ENCODE measurements at regions not wholly inside any gene's neighbourhood (a gene's known extent, or its start where the extent isn't known, plus 50 kb on each side); places are given as distances from the start of the nearest gene placed in this dataset.
"Not testable (repeated sequence)": the region's sequence is repeated elsewhere in the genome, so short reads cannot be mapped to it uniquely, and the experiment has no call there.

- TF ChIP-seq POLR2A (IDR thresholded peaks at IDR 0.05; ENCODE audit: low read length), result no peak
- TF ChIP-seq GATA1 (IDR thresholded peaks at IDR 0.05; ENCODE audit: low read depth, low read length), result no peak
- DNase-seq, result no peak
Measured at GRCh38 chr3:76242886-76243753, 457.8 kb upstream of the ZNF717 start.

- no peak for DNase-seq
- TF ChIP-seq GATA1 (IDR thresholded peaks at IDR 0.05; ENCODE audit: low read depth, low read length) (no peak), POLR2A (IDR thresholded peaks at IDR 0.05; ENCODE audit: low read length) (no peak)
Measured at GRCh38 chr3:76245073-76245472, 459.7 kb upstream of the ZNF717 start.

- DNase-seq, result no peak
- TF ChIP-seq POLR2A (IDR thresholded peaks at IDR 0.05; ENCODE audit: low read length) (no peak), GATA1 (IDR thresholded peaks at IDR 0.05; ENCODE audit: low read depth, low read length) (no peak)
Measured at GRCh38 chr3:76245622-76246021, 460.3 kb upstream of the ZNF717 start.

DNA sequence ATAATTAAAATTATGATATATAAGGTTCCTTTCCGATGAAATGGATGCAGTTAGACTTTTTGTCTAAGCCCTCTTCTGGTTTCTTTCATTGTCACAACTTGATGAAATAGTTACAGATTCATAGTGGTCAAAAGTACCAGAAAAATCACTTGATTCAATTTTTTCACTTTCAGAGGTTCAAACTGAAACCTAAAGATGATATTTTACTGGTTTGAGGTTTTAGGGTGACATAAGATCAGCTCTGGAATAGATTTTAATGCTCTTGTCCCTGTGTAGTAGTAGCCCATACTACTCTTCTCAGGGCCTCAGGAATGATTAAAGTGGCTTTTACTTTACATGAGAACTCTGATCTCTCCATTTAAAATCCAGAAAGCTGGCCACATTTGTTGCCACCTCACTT, 479.1 kb upstream of the ZNF717 start:
- TF ChIP-seq GATA1 (IDR thresholded peaks at IDR 0.05; ENCODE audit: low read depth, low read length) (no peak), POLR2A (IDR thresholded peaks at IDR 0.05; ENCODE audit: low read length) (no peak)
- no peak for DNase-seq

- TF ChIP-seq GATA1 (IDR thresholded peaks at IDR 0.05; ENCODE audit: low read depth, low read length) (no peak), POLR2A (IDR thresholded peaks at IDR 0.05; ENCODE audit: low read length) (no peak)
- no peak for DNase-seq
Measured at GRCh38 chr3:76264911-76265310, 479.6 kb upstream of the ZNF717 start.

- DNase-seq, result no peak
- TF ChIP-seq POLR2A (IDR thresholded peaks at IDR 0.05; ENCODE audit: low read length) (no peak), GATA1 (IDR thresholded peaks at IDR 0.05; ENCODE audit: low read depth, low read length) (no peak)
Measured at GRCh38 chr3:76266511-76266910, 481.2 kb upstream of the ZNF717 start.

- DNase-seq, result no peak
- TF ChIP-seq GATA1 (IDR thresholded peaks at IDR 0.05; ENCODE audit: low read depth, low read length), result no peak
- TF ChIP-seq POLR2A (IDR thresholded peaks at IDR 0.05; ENCODE audit: low read length), result no peak
Measured at GRCh38 chr3:76267851-76268380, 482.6 kb upstream of the ZNF717 start.

DNA sequence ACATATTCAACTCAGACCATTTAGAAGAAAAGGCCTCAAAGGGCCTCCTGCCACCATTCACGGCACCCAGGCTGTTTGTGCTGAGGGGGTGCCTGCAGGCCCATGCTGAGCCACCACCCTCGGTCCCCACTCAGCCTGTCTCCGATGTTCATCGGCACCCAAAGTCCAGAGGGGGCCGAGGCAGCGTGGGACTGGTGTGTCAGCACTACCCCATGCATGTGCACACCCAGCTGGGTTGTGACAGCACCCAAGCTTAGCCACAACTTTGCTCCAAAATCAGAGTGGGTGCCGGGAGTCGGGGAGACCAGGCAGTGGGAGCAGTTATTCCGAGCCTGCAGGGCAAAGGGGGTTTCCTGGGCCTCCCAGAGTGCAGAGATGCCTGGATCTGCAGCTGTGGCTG, 508.5 kb upstream of the ZNF717 start:
- no peak for TF ChIP-seq GATA1 (IDR thresholded peaks at IDR 0.05; ENCODE audit: low read depth, low read length)
- no peak for TF ChIP-seq POLR2A (IDR thresholded peaks at IDR 0.05; ENCODE audit: low read length)
- DNase-seq, result no peak

- DNase-seq, result no peak
- TF ChIP-seq GATA1 (IDR thresholded peaks at IDR 0.05; ENCODE audit: low read depth, low read length) (no peak), POLR2A (IDR thresholded peaks at IDR 0.05; ENCODE audit: low read length) (no peak)
Measured at GRCh38 chr3:76300746-76301145, 515.4 kb upstream of the ZNF717 start.

DNA sequence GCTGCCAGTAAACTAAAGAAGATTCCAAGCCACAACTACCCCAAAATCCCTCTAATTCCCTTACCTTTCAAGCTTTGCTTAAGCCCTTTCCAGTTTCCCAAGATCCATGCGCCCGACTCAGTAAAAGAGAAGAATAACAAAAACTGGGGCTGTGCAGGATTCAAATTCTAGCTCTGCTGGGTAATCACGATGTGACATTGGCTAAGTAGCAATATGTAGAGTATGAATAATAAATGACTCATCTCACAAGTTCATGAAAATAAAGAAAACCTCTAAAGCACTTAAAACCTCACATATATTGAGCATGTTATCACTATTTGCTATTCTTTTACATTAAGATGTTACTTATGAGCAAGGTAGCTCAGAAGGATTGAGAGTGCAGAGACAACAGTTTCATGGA, 522.2 kb upstream of the ZNF717 start:
- DNase-seq, result no peak
- no peak for TF ChIP-seq GATA1 (IDR thresholded peaks at IDR 0.05; ENCODE audit: low read depth, low read length)
- no peak for TF ChIP-seq POLR2A (IDR thresholded peaks at IDR 0.05; ENCODE audit: low read length)

DNA sequence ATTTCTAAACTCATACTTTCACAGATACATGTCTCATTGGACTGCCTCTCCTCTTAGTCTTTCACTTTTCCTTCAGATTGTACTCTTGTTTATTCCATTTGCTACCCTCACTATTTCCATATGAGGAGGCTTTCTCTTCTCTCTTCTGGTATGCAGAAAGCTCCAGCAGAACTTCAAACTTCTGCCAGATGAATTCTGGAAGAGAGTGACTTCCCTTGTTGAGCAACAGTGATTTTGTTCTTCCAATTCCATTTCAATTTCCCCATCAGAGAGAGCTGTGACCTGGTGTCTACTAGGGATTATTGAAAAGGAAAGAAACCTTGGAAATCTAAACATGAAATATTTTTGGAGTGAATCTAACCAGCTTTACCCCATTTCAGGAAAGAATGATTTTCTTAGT, 523.2 kb upstream of the ZNF717 start:
- DNase-seq, result no peak
- no peak for TF ChIP-seq POLR2A (IDR thresholded peaks at IDR 0.05; ENCODE audit: low read length)
- no peak for TF ChIP-seq GATA1 (IDR thresholded peaks at IDR 0.05; ENCODE audit: low read depth, low read length)

- TF ChIP-seq GATA1 (IDR thresholded peaks at IDR 0.05; ENCODE audit: low read depth, low read length) (no peak), POLR2A (IDR thresholded peaks at IDR 0.05; ENCODE audit: low read length) (no peak)
- no peak for DNase-seq
Measured at GRCh38 chr3:76310089-76310488, 524.7 kb upstream of the ZNF717 start.

GRCh38 chr3:76310667-76311066, 525.3 kb upstream of the ZNF717 start:
- TF ChIP-seq POLR2A (IDR thresholded peaks at IDR 0.05; ENCODE audit: low read length) (no peak), GATA1 (IDR thresholded peaks at IDR 0.05; ENCODE audit: low read depth, low read length) (no peak)
- no peak for DNase-seq

GRCh38 chr3:76311941-76312340, 526.6 kb upstream of the ZNF717 start:
- DNase-seq, result no peak
- TF ChIP-seq POLR2A (IDR thresholded peaks at IDR 0.05; ENCODE audit: low read length) (no peak), GATA1 (IDR thresholded peaks at IDR 0.05; ENCODE audit: low read depth, low read length) (no peak)

- DNase-seq, result not testable (repeated sequence)
Measured at GRCh38 chr3:76315906-76316305, 530.6 kb upstream of the ZNF717 start.

Data from erythroblast (primary cell).